HG03457 (cell line): ENCODE measurements at regions not wholly inside any gene's neighbourhood (a gene's known extent, or its start where the extent isn't known, plus 50 kb on each side); places are given as distances from the start of the nearest gene placed in this dataset.
A peak's percentile ranks its signal among the peaks of the same experiment; 100 is the strongest.

Experiments
- ATAC-seq: cut with Tn5 transposase; IDR thresholded peaks from one replicate; pipeline ENCODE4 v1.9.1; 2021; ENCODE audit warnings: moderate number of reproducible peaks; ENCODE audit not compliant: unreplicated experiment

GRCh38 chr3:193844472-193844871 is 251.5 kb downstream of the OPA1 start:
- ATAC-seq, result no peak

GRCh38 chr3:193845144-193845543 is 252.1 kb downstream of the OPA1 start:
- ATAC-seq, result no peak

GRCh38 chr3:193846569-193846968 is 253.6 kb downstream of the OPA1 start:
- no peak for ATAC-seq

GRCh38 chr3:193847402-193847801 is 254.4 kb downstream of the OPA1 start:
- ATAC-seq, result no peak

GRCh38 chr3:193848547-193848946 is 255.5 kb downstream of the OPA1 start:
- ATAC-seq, result no peak

GRCh38 chr3:193850084-193850619 is 257.1 kb downstream of the OPA1 start:
- ATAC-seq, result no peak

GRCh38 chr3:193851428-193851847 is 258.4 kb downstream of the OPA1 start:
- no peak for ATAC-seq

- ATAC-seq, result no peak
Observed at GRCh38 chr3:193851941-193852674, 259.1 kb downstream of the OPA1 start.

- no peak for ATAC-seq
Observed at GRCh38 chr3:193852901-193853300, 259.9 kb downstream of the OPA1 start.

GRCh38 chr3:193853511-193854219 is 260.7 kb downstream of the OPA1 start:
- ATAC-seq, result no peak

GRCh38 chr3:193857996-193858395 is 265.0 kb downstream of the OPA1 start:
- ATAC-seq, result no peak

- no peak for ATAC-seq
Observed at GRCh38 chr3:193859195-193859594, 266.2 kb downstream of the OPA1 start.

GRCh38 chr3:193861012-193861411 is 268.0 kb downstream of the OPA1 start:
- ATAC-seq, result no peak

- ATAC-seq, result no peak
Observed at GRCh38 chr3:193862843-193863242, 269.8 kb downstream of the OPA1 start.

- ATAC-seq, result no peak
Observed at GRCh38 chr3:193863657-193864357, 270.8 kb downstream of the OPA1 start.

GRCh38 chr3:193865339-193865738 is 270.6 kb upstream of the HES1 start:
- ATAC-seq, result peak; percentile 77

GRCh38 chr3:193865896-193866480 is 270.0 kb upstream of the HES1 start:
- ATAC-seq, result no peak

- peak; percentile 30 for ATAC-seq
Observed at GRCh38 chr3:193868590-193868989, 267.4 kb upstream of the HES1 start.

GRCh38 chr3:193869221-193870201 is 266.4 kb upstream of the HES1 start:
- ATAC-seq, result no peak
